Gastrocnemius medialis (tissue), 4 donors: ENCODE measurements at regions not wholly inside any gene's neighbourhood (a gene's known extent, or its start where the extent isn't known, plus 50 kb on each side); places are given as distances from the start of the nearest gene placed in this dataset.

Experiments used
- CTCF ChIP-seq, 5 experiments: fragments of 450-650 bp in 3 of 5; fragments of 200-600 bp in 2 of 5; sonication (generic) in 2 of 5; IDR thresholded peaks in 4 of 5; conservative IDR thresholded peaks in 1 of 5; 1 replicate in 4 of 5; 2 replicates in 1 of 5; pipeline ENCODE4 v1.5.1; 2016 to 2019; ENCODE audit warnings: antibody characterized with exemption in 5 of 5, mild to moderate bottlenecking in 3 of 5, moderate library complexity in 3 of 5
- POLR2A ChIP-seq, 2 donors: fragments of 450-650 bp; IDR thresholded peaks; one replicate each; pipeline ENCODE4 v1.6.1; 2017; ENCODE audit warnings: antibody characterized with exemption in 2 of 2, mild to moderate bottlenecking in 2 of 2, moderate library complexity in 2 of 2

GRCh38 chr5:12936221-12936620 is 1008.3 kb downstream of the DNAH5 start:
- TF ChIP-seq CTCF (IDR thresholded peaks at IDR 0.05 in 4 of 5, conservative IDR thresholded peaks at IDR 0.05 in 1 of 5), result no peak
- TF ChIP-seq POLR2A (IDR thresholded peaks at IDR 0.05), result no peak
